ENCODE measurements at regions not wholly inside any gene's neighbourhood (a gene's known extent, or its start where the extent isn't known, plus 50 kb on each side); places are given as distances from the start of the nearest gene placed in this dataset.
"Not testable (repeated sequence)": the region's sequence is repeated elsewhere in the genome, so short reads cannot be mapped to it uniquely, and the experiment has no call there.

DNA sequence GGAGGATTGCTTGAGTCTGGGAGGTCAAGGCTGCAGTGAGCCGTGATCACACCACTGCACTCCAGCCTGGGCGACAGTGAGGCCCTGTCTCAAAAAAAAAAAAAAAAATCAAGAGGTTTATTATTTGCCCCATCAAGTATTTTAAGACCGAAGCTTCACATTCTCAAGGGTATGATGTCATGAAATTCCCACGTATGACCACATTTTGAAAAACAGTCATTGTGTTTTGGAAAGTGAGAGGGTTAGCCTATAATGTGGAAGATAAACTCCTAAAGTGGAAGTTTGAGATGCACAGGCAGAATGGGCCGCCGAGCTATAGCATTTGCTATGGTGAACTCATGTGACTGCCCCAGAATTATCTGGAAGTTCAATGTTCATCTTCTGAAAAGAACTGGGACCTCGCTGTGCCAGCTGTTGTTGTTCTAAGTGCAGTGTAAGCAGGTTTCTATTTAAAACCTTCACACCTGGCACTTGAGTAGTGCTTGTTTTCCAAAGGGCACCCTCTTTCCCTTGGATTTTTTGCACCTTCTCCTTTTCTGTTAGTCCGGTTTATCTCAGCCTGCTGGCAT lies 96.9 kb upstream of the SLC25A33 start:
- no peak for DNase-seq

DNA sequence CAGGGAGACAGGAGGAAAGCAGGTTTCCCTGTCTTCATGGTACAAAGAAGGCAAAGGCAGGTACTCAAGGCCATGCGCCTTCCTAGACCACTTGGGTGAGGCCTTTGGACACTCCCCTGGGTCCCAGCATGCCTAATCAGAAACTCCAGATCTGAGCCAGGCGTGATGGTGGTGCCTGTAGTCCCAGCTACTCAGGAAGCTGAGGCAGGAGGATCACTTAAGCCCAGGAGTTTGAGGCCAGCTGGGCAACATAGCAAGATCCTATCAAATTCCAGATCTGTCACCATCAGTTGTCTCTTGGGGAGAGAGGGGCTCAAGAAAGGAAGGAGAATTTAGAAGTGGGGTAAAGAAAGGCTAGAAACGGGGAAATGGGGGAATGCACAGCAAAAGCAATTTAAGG lies 96.3 kb upstream of the SLC25A33 start:
- no peak for DNase-seq

DNA sequence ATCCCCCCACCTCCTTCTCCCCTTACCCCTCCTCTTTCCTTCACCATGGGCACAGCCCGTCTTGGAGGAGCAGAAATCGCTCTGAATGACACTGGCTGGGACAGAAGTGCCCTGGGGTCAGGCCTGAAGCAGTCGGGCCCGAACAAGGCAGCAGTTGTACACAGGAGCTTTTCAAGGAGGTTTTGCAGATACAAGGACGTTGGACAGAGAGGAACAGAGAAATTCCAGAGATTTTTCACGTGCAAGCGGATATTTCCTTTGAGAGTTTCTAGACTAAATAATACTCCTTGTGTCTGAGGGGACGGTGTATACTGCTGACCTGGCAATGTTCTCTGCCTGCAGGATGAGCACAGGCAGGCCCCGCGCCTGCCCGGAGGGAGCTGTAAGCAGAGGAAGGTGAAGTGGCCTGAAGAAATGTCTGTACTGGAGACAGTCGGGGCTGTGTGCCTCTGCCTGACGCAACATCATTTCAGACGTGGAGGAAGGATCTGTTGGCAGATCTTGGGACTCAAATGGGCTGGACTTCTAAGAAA lies 95.3 kb upstream of the SLC25A33 start:
- DNase-seq, result no peak

DNA sequence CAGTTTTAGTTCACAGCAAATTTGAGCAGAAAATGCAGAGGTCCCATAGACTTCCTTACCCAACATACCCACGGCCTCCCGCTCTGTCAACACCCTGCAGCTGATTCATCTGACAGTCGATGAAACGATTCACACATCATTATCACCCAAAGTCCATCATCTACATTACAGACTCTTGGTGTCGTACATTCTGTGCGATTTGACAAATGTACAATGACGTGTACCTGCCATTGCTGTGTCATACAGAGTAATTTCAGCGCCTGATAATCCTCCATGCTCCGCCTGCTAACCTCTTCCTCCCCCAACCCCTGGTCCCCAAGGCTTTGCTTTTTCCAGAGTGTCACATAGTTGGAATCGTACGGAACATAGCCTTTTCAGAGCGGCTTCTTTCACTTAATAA lies 94.7 kb upstream of the SLC25A33 start:
- DNase-seq, result no peak

GRCh38 chr1:9445081-9445480 lies 94.2 kb upstream of the SLC25A33 start:
- DNase-seq, result not testable (repeated sequence)

DNA sequence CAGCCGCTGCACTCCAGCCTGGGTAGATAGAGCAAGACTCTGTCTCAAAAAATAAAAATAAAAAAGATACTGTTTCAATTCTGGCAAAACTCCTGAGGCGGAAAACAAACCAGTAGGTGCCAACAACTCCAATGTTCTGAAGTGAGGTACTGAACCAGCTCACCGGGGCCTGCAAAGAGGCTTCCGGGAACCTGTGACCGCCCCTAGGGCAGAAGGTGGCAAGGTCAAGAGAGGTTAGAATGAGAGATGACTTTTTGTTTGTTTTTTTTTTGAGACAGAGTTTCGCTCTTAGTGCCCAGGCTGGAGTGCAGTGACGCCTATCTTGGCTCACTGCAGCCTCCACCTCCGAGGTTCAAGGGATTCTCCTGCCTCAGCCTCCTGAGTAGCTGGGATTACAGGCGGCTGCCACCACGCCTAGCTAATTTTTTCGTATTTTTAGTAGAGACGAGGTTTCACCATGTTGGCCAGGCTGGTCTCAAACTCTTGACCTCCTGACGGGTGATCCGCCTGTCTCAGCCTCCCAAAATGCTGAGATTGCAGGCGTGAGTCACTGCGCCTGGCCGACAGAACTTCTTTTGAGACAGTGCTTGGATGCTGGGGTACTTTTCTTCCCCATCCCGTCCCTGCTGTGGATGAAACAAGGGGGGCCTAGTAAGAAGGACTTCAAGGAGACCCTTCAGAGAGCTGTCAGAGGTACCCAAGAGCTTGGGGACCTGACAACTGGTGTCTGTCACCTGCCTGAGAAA lies 91.9 kb upstream of the SLC25A33 start:
- DNase-seq, result no peak

- no peak for DNase-seq
These were observed 90.8 kb upstream of the SLC25A33 start for GRCh38 chr1:9448132-9449109.

- no peak for DNase-seq
These were observed 90.1 kb upstream of the SLC25A33 start for GRCh38 chr1:9449110-9449627.

GRCh38 chr1:9449976-9450696 lies 89.1 kb upstream of the SLC25A33 start:
- no peak for DNase-seq

DNA sequence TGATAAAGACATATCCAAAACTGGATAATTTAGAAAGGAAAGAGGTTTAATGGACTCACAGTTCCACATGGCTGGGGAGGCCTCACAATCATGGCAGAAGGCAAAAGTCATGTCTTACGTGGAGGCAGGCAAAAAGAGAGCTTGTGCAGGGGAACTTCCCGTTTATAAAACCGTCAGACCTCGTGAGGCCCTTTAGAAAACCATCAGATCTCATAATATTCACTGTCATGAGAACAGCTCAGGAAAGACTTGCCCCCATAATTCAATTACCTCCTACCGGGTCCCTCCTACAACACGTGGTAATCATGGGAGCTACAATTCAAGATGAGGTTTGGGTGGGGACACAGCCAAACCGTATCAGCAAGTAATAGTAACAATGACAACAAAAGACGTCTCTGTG lies 88.2 kb upstream of the SLC25A33 start:
- no peak for DNase-seq

- no peak for DNase-seq
These were observed 86.6 kb upstream of the SLC25A33 start for GRCh38 chr1:9452516-9453140.

- no peak for DNase-seq
These were observed 85.9 kb upstream of the SLC25A33 start for GRCh38 chr1:9453375-9453774.

DNA sequence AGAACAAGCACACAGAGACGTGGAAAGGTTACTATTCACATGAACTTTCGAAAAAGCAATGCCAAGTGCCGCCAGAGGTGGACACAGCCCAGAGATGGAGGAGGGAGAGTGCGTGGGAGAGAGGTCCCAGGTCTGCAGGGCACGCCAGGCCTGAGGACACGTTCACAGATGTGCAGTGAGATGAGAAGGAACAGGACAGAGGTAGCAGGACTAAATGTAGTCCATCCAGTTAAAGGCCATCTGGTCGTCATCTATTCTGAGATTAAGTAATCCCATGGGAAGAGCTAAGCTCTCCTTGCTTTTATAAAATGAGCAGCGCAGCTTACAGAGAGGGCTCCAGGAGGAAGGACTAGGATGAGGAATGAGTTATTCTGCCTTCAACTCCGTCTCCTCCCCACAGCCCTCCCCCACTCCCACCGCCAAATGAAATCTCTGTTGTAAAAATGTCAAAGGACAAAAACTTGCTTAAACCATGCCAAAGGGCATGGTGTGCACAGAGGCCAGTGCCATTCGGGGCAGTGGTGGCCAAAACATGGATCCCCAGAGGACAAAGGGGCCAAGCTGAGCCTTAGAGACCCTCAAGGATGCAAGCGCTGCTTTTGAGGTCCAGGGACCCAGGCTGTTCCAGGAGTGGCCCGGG lies 85.4 kb upstream of the SLC25A33 start:
- no peak for DNase-seq

GRCh38 chr1:9454494-9455066 lies 84.7 kb upstream of the SLC25A33 start:
- DNase-seq, result no peak

DNA sequence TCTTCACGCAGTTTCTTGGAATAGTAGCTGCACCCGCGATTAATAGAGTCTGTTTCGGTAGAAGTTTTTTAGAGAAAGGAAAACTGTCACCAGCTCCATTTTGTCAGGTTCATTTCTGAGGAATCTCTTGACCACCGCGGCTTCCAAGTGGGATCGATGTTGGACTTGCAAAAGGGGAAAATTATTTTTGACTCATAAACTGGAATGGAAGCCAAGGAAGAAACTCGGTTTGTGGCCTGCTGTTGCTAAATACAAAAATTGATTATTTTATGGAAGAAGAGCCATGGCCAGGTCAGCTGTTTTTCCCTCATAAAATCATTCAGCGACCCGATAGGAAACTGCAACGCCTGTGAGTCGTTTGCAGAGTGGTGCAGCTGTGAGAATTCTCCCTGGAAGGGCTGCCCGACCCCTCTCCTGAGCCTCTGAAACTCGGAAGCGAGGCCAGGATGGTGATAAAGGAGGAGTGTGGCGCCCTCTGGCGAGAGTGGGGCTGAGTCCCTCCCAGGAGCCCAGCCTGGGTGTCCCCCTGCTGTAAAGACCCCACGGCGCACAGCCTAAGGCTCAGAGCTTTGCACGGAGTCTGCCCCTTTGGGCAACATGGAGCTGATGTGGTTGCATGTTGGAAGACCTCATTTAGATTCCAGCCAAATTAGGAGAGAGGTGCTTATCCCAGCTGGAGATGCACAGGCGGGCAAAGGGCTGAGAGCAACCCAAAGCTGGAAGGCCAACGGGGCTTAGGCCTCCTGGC lies 83.6 kb upstream of the SLC25A33 start:
- no peak for DNase-seq

GRCh38 chr1:9456833-9457232 lies 82.4 kb upstream of the SLC25A33 start:
- no peak for DNase-seq

- DNase-seq, result no peak
These were observed 79.4 kb upstream of the SLC25A33 start for GRCh38 chr1:9459816-9460407.

DNA sequence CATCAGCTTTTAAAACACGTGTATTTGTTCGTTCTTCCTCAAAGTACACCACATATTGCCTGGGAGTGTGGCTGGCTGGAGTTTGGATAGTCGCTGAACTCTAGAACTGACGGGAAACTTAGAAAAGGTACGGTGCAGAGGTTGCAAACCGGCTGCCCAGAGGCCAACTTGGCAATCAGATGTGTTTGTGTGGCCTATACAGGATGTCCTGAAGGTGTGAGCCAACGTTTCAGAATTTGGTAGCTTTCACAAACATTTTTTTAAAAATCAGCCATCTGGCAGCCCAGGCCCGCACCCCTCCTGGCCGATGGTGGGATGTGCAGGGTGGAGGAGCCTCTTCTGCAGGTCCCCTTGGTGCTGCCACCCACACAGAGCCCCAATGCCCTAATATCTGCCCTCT lies 73.6 kb upstream of the SLC25A33 start:
- no peak for DNase-seq

- DNase-seq, result no peak
These were observed 72.2 kb upstream of the SLC25A33 start for GRCh38 chr1:9466780-9467758.

All from NCI-H2171 (cell line).